Hepatocyte (in vitro differentiated cells): ENCODE measurements at regions not wholly inside any gene's neighbourhood (a gene's known extent, or its start where the extent isn't known, plus 50 kb on each side); places are given as distances from the start of the nearest gene placed in this dataset.

Source experiments
- DNase-seq: peaks from one replicate; pipeline ENCODE4 v3.0.0-alpha.2; 2016; ENCODE audit warnings: low spot score
- H2AFZ ChIP-seq: fragments of 200-600 bp; sonication (generic); 2 replicates; pipeline ENCODE4 v1.6.0; 2016; ENCODE audit warnings: antibody characterized with exemption, mild to moderate bottlenecking
- H3K27ac ChIP-seq: fragments of 200-600 bp; sonication (generic); 2 replicates; pipeline ENCODE4 v1.5.1; 2016; ENCODE audit warnings: mild to moderate bottlenecking
- H3K27me3 ChIP-seq: fragments of 200-600 bp; sonication (generic); 2 replicates; pipeline ENCODE4 v1.6.1; 2016
- H3K36me3 ChIP-seq: fragments of 200-600 bp; sonication (generic); replicated peaks from 2 replicates; pipeline ENCODE4 v1.5.1; 2016; ENCODE audit warnings: low read depth; ENCODE audit not compliant: insufficient read depth
- H3K4me1 ChIP-seq: fragments of 200-600 bp; sonication (generic); 2 replicates; pipeline ENCODE4 v1.5.1; 2016; ENCODE audit warnings: mild to moderate bottlenecking, moderate library complexity; ENCODE audit not compliant: insufficient read depth
- H3K4me2 ChIP-seq: fragments of 200-600 bp; sonication (generic); 2 replicates; pipeline ENCODE4 v1.6.0; 2016
- H3K4me3 ChIP-seq: fragments of 200-600 bp; sonication (generic); 2 replicates; pipeline ENCODE4 v1.5.1; 2016; ENCODE audit warnings: mild to moderate bottlenecking
- H3K79me2 ChIP-seq: fragments of 200-600 bp; sonication (generic); 2 replicates; pipeline ENCODE4 v1.6.0; 2017; ENCODE audit warnings: mild to moderate bottlenecking
- H3K9me2 ChIP-seq: fragments of 200-600 bp; sonication (generic); replicated peaks from 2 replicates; pipeline ENCODE4 v1.6.0; 2017; ENCODE audit warnings: mild to moderate bottlenecking; ENCODE audit not compliant: insufficient read depth
- H3K9me3 ChIP-seq: fragments of 200-600 bp; sonication (generic); 2 replicates; pipeline ENCODE4 v1.5.1; 2016; ENCODE audit warnings: low read depth, mild to moderate bottlenecking
- H4K20me1 ChIP-seq: fragments of 200-600 bp; sonication (generic); 2 replicates; pipeline ENCODE4 v1.6.0; 2016; ENCODE audit warnings: mild to moderate bottlenecking; ENCODE audit not compliant: insufficient read depth, poor library complexity, severe bottlenecking
- EZH2 ChIP-seq: fragments of 200-600 bp; sonication (generic); IDR thresholded peaks from 2 replicates; pipeline ENCODE4 v1.6.1; 2016; ENCODE audit warnings: antibody characterized with exemption, mild to moderate bottlenecking, borderline replicate concordance
- EZH2phosphoT487 ChIP-seq: fragments of 200-600 bp; sonication (generic); IDR thresholded peaks from one replicate; pipeline ENCODE4 v1.6.1; 2018; ENCODE audit warnings: antibody characterized with exemption, mild to moderate bottlenecking, low read depth, moderate library complexity; ENCODE audit not compliant: unreplicated experiment, severe bottlenecking
- WGBS: methylation state at CpG from one replicate; pipeline ENCODE4 v1.1.6; 2016; ENCODE audit warnings: low lambda C conversion rate; ENCODE audit errors: missing lambda C conversion rate; 5-methylcytosine and 5-hydroxymethylcytosine counted together
- TF ChIP-seq, protein P1 (sequence below): fragments of 200-600 bp; sonication (generic); IDR thresholded peaks from 2 replicates; pipeline ENCODE4 v1.5.1; 2016; ENCODE audit warnings: antibody characterized with exemption, mild to moderate bottlenecking; ENCODE audit not compliant: poor library complexity

DNA sequence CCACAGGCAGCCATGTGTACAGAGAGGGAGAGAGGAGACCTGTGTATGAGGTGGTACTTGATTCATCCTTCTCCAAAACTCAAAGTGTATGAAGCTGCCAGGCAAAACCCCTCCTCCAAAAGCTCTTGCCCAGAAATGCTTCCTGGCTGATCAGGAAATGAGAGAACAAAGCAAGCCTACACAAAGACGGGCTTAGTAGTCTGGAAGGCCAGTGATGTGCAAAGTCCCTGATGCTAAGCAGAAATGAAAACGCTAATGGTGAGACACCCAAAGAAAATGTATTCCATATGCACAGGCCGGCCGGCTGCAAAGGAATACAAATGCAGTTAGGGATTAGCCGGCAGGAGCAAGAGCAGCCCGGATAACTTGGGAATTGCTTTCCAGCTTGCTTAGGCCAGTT lies 234.9 kb upstream of the CADM1 start:
- H3K27ac ChIP-seq, result no peak overlapping the region
- no peaks in the 10 kb centered on the region for H4K20me1 ChIP-seq
- H3K36me3 ChIP-seq, result no peaks in the 10 kb centered on the region
- no peak overlapping the region for H2AFZ ChIP-seq
- no peaks in the 10 kb centered on the region for H3K27me3 ChIP-seq
- DNase-seq, result no peak
- no peaks in the 10 kb centered on the region for H3K9me2 ChIP-seq
- WGBS, result 46% methylated on average over 6 of the region's 6 CpGs
- H3K4me3 ChIP-seq, result no peak overlapping the region
- no peak for TF ChIP-seq EZH2phosphoT487
- TF ChIP-seq EZH2, result no peak
- TF ChIP-seq, protein P1, sequence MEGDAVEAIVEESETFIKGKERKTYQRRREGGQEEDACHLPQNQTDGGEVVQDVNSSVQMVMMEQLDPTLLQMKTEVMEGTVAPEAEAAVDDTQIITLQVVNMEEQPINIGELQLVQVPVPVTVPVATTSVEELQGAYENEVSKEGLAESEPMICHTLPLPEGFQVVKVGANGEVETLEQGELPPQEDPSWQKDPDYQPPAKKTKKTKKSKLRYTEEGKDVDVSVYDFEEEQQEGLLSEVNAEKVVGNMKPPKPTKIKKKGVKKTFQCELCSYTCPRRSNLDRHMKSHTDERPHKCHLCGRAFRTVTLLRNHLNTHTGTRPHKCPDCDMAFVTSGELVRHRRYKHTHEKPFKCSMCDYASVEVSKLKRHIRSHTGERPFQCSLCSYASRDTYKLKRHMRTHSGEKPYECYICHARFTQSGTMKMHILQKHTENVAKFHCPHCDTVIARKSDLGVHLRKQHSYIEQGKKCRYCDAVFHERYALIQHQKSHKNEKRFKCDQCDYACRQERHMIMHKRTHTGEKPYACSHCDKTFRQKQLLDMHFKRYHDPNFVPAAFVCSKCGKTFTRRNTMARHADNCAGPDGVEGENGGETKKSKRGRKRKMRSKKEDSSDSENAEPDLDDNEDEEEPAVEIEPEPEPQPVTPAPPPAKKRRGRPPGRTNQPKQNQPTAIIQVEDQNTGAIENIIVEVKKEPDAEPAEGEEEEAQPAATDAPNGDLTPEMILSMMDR, result no peak
- H3K4me1 ChIP-seq, result no peaks in the 10 kb centered on the region
- H3K79me2 ChIP-seq, result no peaks in the 10 kb centered on the region
- no peaks in the 10 kb centered on the region for H3K9me3 ChIP-seq
- no peak overlapping the region for H3K4me2 ChIP-seq

DNA sequence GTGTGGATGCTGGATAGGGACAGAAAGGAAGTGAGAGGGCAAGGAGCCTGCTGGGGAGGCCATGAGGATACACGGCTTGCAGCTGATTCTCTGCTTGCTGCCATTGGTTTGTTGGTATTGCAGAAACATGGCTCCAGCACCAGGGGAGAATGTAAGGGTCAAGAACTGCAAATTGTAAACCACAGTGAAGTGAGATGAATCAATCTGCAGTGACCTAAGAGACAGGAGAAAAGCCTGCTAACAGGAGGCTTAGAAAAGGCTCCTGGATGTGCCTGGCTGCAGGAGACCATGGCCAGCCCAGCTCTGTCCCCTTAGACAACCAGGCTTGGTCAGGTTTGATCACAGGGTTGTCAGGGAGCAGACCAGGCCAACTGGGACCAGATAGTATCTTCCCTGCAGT lies 233.7 kb upstream of the CADM1 start:
- no peak overlapping the region for H3K4me3 ChIP-seq
- H3K4me1 ChIP-seq, result no peaks in the 10 kb centered on the region
- H3K79me2 ChIP-seq, result no peaks in the 10 kb centered on the region
- H3K9me3 ChIP-seq, result no peaks in the 10 kb centered on the region
- DNase-seq, result no peak
- no peak overlapping the region for H2AFZ ChIP-seq
- H3K27me3 ChIP-seq, result no peaks in the 10 kb centered on the region
- H3K36me3 ChIP-seq, result no peaks in the 10 kb centered on the region
- TF ChIP-seq EZH2phosphoT487, result no peak
- no peak for TF ChIP-seq EZH2
- TF ChIP-seq, protein P1, result no peak
- H3K4me2 ChIP-seq, result no peak overlapping the region
- no peak overlapping the region for H3K27ac ChIP-seq
- no peaks in the 10 kb centered on the region for H4K20me1 ChIP-seq
- 79% methylated on average over 1 of the region's 1 CpG for WGBS
- no peaks in the 10 kb centered on the region for H3K9me2 ChIP-seq

DNA sequence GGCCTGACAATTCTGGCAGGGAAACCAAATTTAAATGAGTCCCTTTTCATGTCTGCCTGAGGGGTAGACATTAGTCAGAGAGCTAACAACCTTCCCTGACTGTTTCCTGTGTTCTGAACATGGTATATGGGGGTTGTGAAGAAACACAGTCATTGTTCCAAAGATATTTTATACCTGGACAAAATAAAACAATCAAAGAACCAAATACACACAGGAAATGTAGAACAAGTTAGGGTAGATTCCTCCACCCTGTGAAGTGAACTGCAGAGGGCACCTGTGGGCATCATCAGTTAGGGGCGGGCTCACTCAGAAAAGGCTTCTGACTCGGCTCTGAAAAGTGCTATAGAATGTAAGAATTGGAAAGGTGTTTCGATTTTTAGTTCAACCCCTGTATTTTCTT lies 231.9 kb upstream of the CADM1 start:
- no peaks in the 10 kb centered on the region for H4K20me1 ChIP-seq
- H3K27me3 ChIP-seq, result no peaks in the 10 kb centered on the region
- no peak for DNase-seq
- H3K4me3 ChIP-seq, result no peak overlapping the region
- no peaks in the 10 kb centered on the region for H3K36me3 ChIP-seq
- no peak for TF ChIP-seq EZH2phosphoT487
- TF ChIP-seq, protein P1, result no peak
- no peak for TF ChIP-seq EZH2
- no peak overlapping the region for H2AFZ ChIP-seq
- no peaks in the 10 kb centered on the region for H3K9me2 ChIP-seq
- no peak overlapping the region for H3K27ac ChIP-seq
- 91% methylated on average over 3 of the region's 3 CpGs for WGBS
- H3K4me2 ChIP-seq, result no peak overlapping the region
- H3K79me2 ChIP-seq, result no peaks in the 10 kb centered on the region
- H3K4me1 ChIP-seq, result no peaks in the 10 kb centered on the region
- no peaks in the 10 kb centered on the region for H3K9me3 ChIP-seq

DNA sequence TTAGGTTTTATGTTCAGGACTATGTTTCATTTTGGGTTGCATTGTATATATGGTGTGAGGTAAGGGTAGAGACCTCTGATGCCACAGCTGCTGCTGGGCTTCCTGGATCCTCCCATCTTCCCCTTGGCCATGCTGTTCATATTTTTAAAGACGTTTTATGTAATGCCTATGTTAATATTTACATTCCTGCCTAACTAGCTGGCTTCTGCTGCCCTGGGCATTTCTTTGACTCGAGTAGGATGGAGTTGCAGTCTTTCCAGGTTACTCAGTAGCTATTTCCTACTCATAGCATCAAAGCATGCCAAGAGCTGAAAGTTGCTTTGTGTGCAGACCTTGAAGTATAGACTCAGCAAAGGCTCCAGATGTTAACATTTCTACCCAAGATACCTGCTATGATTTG lies 220.5 kb upstream of the CADM1 start:
- H3K4me3 ChIP-seq, result no peak overlapping the region
- no peak for DNase-seq
- TF ChIP-seq EZH2, result no peak
- TF ChIP-seq, protein P1, result no peak
- no peak for TF ChIP-seq EZH2phosphoT487
- H3K27ac ChIP-seq, result no peak overlapping the region
- no peak overlapping the region for H3K4me2 ChIP-seq
- peaks cover 6% of the 10 kb centered on the region for H3K27me3 ChIP-seq
- no peaks in the 10 kb centered on the region for H3K9me3 ChIP-seq
- H3K9me2 ChIP-seq, result no peaks in the 10 kb centered on the region
- H3K36me3 ChIP-seq, result no peaks in the 10 kb centered on the region
- WGBS, result 44% methylated on average over 2 of the region's 2 CpGs
- H2AFZ ChIP-seq, result no peak overlapping the region
- H3K79me2 ChIP-seq, result no peaks in the 10 kb centered on the region
- H3K4me1 ChIP-seq, result no peaks in the 10 kb centered on the region
- no peaks in the 10 kb centered on the region for H4K20me1 ChIP-seq
